KMS-11 (cell line): ENCODE measurements at regions not wholly inside any gene's neighbourhood (a gene's known extent, or its start where the extent isn't known, plus 50 kb on each side); places are given as distances from the start of the nearest gene placed in this dataset.

Source experiments
- H2AFZ ChIP-seq: fragments of 200-600 bp; sonication (generic); 2 replicates; pipeline ENCODE4 v1.6.1; 2016; ENCODE audit warnings: antibody characterized with exemption, mixed run types, low read depth
- H3K27ac ChIP-seq: fragments of 200-600 bp; sonication (generic); 2 replicates; pipeline ENCODE4 v1.6.1; 2016; ENCODE audit warnings: mild to moderate bottlenecking, mixed run types
- H3K27me3 ChIP-seq: fragments of 200-600 bp; sonication (generic); 2 replicates; pipeline ENCODE4 v1.6.1; 2017; ENCODE audit warnings: mild to moderate bottlenecking, low read depth, mixed run types, moderate library complexity; ENCODE audit not compliant: insufficient read depth
- H3K36me3 ChIP-seq: fragments of 200-600 bp; sonication (generic); 2 replicates; pipeline ENCODE4 v1.6.1; 2017; ENCODE audit warnings: mild to moderate bottlenecking, mixed run types; ENCODE audit not compliant: insufficient read depth
- H3K4me1 ChIP-seq: fragments of 200-600 bp; sonication (generic); 2 replicates; pipeline ENCODE4 v1.6.1; 2016; ENCODE audit warnings: mild to moderate bottlenecking, low read depth, mixed run types; ENCODE audit not compliant: poor library complexity, severe bottlenecking
- H3K4me2 ChIP-seq: fragments of 200-600 bp; sonication (generic); 2 replicates; pipeline ENCODE4 v1.7.0; 2016; ENCODE audit warnings: mild to moderate bottlenecking, mixed run types
- H3K4me3 ChIP-seq: fragments of 200-600 bp; sonication (generic); IDR thresholded peaks from 2 replicates; pipeline ENCODE4 v1.6.1; 2017; ENCODE audit warnings: low read depth, low read length, mixed read lengths; ENCODE audit not compliant: insufficient read depth
- H3K79me2 ChIP-seq: fragments of 200-600 bp; sonication (generic); 2 replicates; pipeline ENCODE4 v1.6.1; 2016; ENCODE audit warnings: low read depth, mixed run types; ENCODE audit not compliant: insufficient read depth
- H3K9ac ChIP-seq: fragments of 200-600 bp; sonication (generic); 2 replicates; pipeline ENCODE4 v1.6.1; 2016; ENCODE audit warnings: mild to moderate bottlenecking, mixed run types
- H4K20me1 ChIP-seq: fragments of 200-600 bp; sonication (generic); 2 replicates; pipeline ENCODE4 v1.6.1; 2016; ENCODE audit warnings: mild to moderate bottlenecking, mixed run types; ENCODE audit not compliant: insufficient read depth
- CTCF ChIP-seq: fragments of 200-600 bp; sonication (generic); conservative IDR thresholded peaks from 2 replicates; pipeline ENCODE4 v1.6.1; 2017; ENCODE audit warnings: low read depth, mild to moderate bottlenecking, antibody characterized with exemption, low read length, moderate library complexity, mixed read lengths

- Histone ChIP-seq H3K36me3 (no peaks in the 10 kb centered on the region), H3K27ac (no peak overlapping the region), H3K4me3 (no peak overlapping the region), H3K4me1 (no peaks in the 10 kb centered on the region), H3K79me2 (no peaks in the 10 kb centered on the region), H2AFZ (no peak overlapping the region), H3K4me2 (no peak overlapping the region), H3K27me3 (no peaks in the 10 kb centered on the region), H3K9ac (no peak overlapping the region), H4K20me1 (no peaks in the 10 kb centered on the region)
- TF ChIP-seq CTCF, result no peak
Observed at GRCh38 chr10:9734218-9734617, 1283.5 kb upstream of the CELF2 start.

GRCh38 chr10:9735731-9736130, 1281.9 kb upstream of the CELF2 start:
- H3K9ac ChIP-seq, result no peak overlapping the region
- no peaks in the 10 kb centered on the region for H3K36me3 ChIP-seq
- no peaks in the 10 kb centered on the region for H3K27me3 ChIP-seq
- TF ChIP-seq CTCF, result no peak
- H3K4me1 ChIP-seq, result no peaks in the 10 kb centered on the region
- H3K4me3 ChIP-seq, result no peak overlapping the region
- no peak overlapping the region for H3K27ac ChIP-seq
- no peak overlapping the region for H2AFZ ChIP-seq
- H3K4me2 ChIP-seq, result no peak overlapping the region
- H4K20me1 ChIP-seq, result no peaks in the 10 kb centered on the region
- H3K79me2 ChIP-seq, result no peaks in the 10 kb centered on the region

GRCh38 chr10:9743639-9744038, 1274.0 kb upstream of the CELF2 start:
- H3K9ac ChIP-seq, result no peak overlapping the region
- no peaks in the 10 kb centered on the region for H3K79me2 ChIP-seq
- H2AFZ ChIP-seq, result no peak overlapping the region
- H3K4me3 ChIP-seq, result no peak overlapping the region
- no peaks in the 10 kb centered on the region for H3K27me3 ChIP-seq
- H3K27ac ChIP-seq, result no peak overlapping the region
- H3K4me2 ChIP-seq, result no peak overlapping the region
- no peaks in the 10 kb centered on the region for H3K4me1 ChIP-seq
- TF ChIP-seq CTCF, result no peak
- no peaks in the 10 kb centered on the region for H4K20me1 ChIP-seq
- H3K36me3 ChIP-seq, result no peaks in the 10 kb centered on the region

- Histone ChIP-seq H3K79me2 (no peaks in the 10 kb centered on the region), H3K9ac (no peak overlapping the region), H3K4me2 (no peak overlapping the region), H3K36me3 (no peaks in the 10 kb centered on the region), H3K4me3 (no peak overlapping the region), H3K27ac (no peak overlapping the region), H2AFZ (no peak overlapping the region), H3K27me3 (no peaks in the 10 kb centered on the region), H4K20me1 (no peaks in the 10 kb centered on the region), H3K4me1 (no peaks in the 10 kb centered on the region)
- no peak for TF ChIP-seq CTCF
Observed at GRCh38 chr10:9745158-9745557, 1272.5 kb upstream of the CELF2 start.

GRCh38 chr10:9757176-9757575, 1260.5 kb upstream of the CELF2 start:
- no peak overlapping the region for H2AFZ ChIP-seq
- no peaks in the 10 kb centered on the region for H3K36me3 ChIP-seq
- H3K9ac ChIP-seq, result no peak overlapping the region
- H3K4me1 ChIP-seq, result no peaks in the 10 kb centered on the region
- H3K27me3 ChIP-seq, result no peaks in the 10 kb centered on the region
- no peak for TF ChIP-seq CTCF
- H3K4me2 ChIP-seq, result no peak overlapping the region
- H4K20me1 ChIP-seq, result no peaks in the 10 kb centered on the region
- H3K79me2 ChIP-seq, result no peaks in the 10 kb centered on the region
- H3K27ac ChIP-seq, result no peak overlapping the region
- H3K4me3 ChIP-seq, result no peak overlapping the region
